SH-SY5Y (cell line): ENCODE measurements at regions not wholly inside any gene's neighbourhood (a gene's known extent, or its start where the extent isn't known, plus 50 kb on each side); places are given as distances from the start of the nearest gene placed in this dataset.

Experiments
- GATA2 ChIP-seq: IDR thresholded peaks from 2 replicates; pipeline ENCODE4 v1.6.1; 2011; ENCODE audit warnings: mild to moderate bottlenecking, low read depth, low read length
- GATA3 ChIP-seq: IDR thresholded peaks from 2 replicates; pipeline ENCODE4 v1.6.1; 2011; ENCODE audit warnings: low read depth, mild to moderate bottlenecking, low read length, moderate library complexity

GRCh38 chr11:95359341-95359663 is 128.3 kb upstream of the SESN3 start:
- TF ChIP-seq GATA2 = no peak
- no peak for TF ChIP-seq GATA3
